HFFc6 (cell line): ENCODE measurements at regions not wholly inside any gene's neighbourhood (a gene's known extent, or its start where the extent isn't known, plus 50 kb on each side); places are given as distances from the start of the nearest gene placed in this dataset.
A peak's percentile ranks its signal among the peaks of the same experiment; 100 is the strongest.

Experiments used
- DNase-seq: peaks from one replicate; pipeline ENCODE4 v3.0.0-alpha.2; 2018
- H3K27ac Mint-ChIP-seq: 2 replicates; pipeline ENCODE4 v1.8.0; 2020; ENCODE audit warnings: mild to moderate bottlenecking, mixed read lengths
- H3K27me3 Mint-ChIP-seq: 2 replicates; pipeline ENCODE4 v1.8.0; 2021; ENCODE audit warnings: mild to moderate bottlenecking, moderate library complexity, mixed read lengths; ENCODE audit not compliant: insufficient read depth
- H3K36me3 Mint-ChIP-seq: 2 replicates; pipeline ENCODE4 v1.8.0; 2021; ENCODE audit warnings: low read depth, mixed read lengths
- H3K4me1 Mint-ChIP-seq: 2 replicates; pipeline ENCODE4 v1.8.0; 2020; ENCODE audit warnings: low read depth, mixed read lengths
- H3K4me3 Mint-ChIP-seq: 2 replicates; pipeline ENCODE4 v1.8.0; 2020; ENCODE audit warnings: mild to moderate bottlenecking, moderate library complexity, mixed read lengths
- H3K9me3 Mint-ChIP-seq: 2 replicates; pipeline ENCODE4 v1.8.0; 2020; ENCODE audit warnings: mild to moderate bottlenecking, mixed read lengths
- TF ChIP-seq, protein P1 (sequence below): fragments of 200-600 bp; sonication (generic); IDR thresholded peaks from 2 replicates; pipeline ENCODE4 v1.5.0; 2021; ENCODE audit warnings: antibody characterized with exemption, mild to moderate bottlenecking

DNA sequence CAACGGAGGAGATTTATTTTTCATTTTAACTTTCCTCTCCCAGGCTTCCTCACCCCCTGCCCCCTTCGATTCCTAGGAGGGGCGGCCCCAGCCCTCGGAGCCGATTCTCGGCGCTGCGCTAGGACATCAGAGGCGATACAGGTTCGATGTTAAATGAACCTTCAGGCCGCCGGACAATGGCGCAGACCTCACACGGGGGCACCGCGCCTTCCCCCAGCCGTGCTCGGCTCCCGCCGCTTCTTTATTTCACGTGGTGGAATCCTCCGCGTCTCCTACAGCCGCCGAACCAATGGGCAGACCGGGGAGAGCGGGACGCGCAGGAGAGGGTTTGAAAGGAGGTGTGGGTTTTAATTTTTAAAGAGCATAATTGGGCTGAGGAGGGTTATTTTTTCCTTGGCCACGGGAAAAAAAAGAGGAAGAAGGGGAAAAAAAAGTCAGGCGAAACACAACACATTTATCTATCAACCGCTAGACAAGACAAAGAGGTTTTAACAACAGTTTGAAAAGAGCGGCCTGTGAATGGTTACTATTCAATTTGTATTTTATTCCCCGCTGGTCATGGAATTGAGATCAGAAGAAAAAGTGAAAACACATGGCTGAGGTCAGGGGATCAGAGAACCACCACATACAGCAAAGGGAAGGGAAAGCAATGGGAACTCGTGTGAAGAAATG, 126.8 kb downstream of the TMEM174 start:
- peaks cover 47% of the 10 kb centered on the region for H3K4me1 Mint-ChIP-seq
- no peak for DNase-seq
- no peaks in the 10 kb centered on the region; the same call in 1 of the 2 replicates for H3K9me3 Mint-ChIP-seq
- H3K36me3 Mint-ChIP-seq = 0 out of 2 replicates have a peak, but pooled peaks cover 5% of the 10 kb centered on the region
- peaks cover 22% of the 10 kb centered on the region for H3K27me3 Mint-ChIP-seq
- no peak overlapping the region for H3K27ac Mint-ChIP-seq
- peak overlapping the region; percentile 81 for H3K4me3 Mint-ChIP-seq
- TF ChIP-seq, protein P1, sequence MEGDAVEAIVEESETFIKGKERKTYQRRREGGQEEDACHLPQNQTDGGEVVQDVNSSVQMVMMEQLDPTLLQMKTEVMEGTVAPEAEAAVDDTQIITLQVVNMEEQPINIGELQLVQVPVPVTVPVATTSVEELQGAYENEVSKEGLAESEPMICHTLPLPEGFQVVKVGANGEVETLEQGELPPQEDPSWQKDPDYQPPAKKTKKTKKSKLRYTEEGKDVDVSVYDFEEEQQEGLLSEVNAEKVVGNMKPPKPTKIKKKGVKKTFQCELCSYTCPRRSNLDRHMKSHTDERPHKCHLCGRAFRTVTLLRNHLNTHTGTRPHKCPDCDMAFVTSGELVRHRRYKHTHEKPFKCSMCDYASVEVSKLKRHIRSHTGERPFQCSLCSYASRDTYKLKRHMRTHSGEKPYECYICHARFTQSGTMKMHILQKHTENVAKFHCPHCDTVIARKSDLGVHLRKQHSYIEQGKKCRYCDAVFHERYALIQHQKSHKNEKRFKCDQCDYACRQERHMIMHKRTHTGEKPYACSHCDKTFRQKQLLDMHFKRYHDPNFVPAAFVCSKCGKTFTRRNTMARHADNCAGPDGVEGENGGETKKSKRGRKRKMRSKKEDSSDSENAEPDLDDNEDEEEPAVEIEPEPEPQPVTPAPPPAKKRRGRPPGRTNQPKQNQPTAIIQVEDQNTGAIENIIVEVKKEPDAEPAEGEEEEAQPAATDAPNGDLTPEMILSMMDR = no peak

DNA sequence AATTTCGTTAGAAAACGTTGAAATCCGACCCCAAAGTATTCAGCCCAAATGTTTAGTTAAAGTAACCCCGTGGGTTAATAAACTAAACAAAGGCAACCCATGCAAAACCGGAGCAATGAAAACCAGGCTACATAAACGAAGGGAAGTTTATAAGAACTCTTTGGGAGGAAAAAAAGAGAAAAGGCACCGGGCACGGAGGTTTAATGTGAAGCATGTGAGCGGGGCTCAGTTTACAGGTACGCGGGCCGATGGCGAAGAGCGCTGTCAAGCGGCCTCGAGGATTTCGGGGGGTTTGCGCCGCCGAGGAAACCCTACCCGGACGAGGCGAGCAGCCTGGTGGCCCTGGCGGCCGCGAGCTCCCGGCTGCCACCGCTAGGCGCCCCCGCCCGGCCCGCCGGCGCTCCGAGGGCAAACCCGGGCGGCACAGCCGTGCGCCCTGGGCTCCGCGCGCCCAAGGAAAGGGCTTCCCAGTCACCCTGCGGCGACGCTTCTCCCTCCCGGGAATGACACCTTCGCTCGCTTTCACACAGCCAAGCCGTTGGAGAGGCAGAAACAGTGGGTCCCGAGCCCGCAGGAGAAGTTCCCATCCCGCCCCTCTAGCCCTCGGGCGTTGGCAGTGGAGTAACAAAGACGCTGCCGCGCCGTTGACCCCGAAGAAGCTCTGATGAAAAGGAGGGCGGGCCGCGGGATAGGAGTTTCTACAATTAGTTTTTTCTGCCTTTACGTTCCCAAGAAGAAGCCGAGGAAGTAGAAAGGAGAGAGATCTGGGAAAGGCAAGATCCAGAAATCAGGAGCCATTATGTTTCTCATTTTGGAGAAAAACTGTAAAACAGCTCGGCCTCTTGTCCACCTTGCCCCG, 126.0 kb downstream of the TMEM174 start:
- Mint-ChIP-seq H3K36me3 (0 out of 2 replicates have a peak, but pooled peaks cover 5% of the 10 kb centered on the region), H3K4me1 (peaks cover 41% of the 10 kb centered on the region), H3K27me3 (peaks cover 27% of the 10 kb centered on the region), H3K27ac (no peak overlapping the region), H3K4me3 (peak overlapping the region; percentile 81), H3K9me3 (no peaks in the 10 kb centered on the region; the same call in 1 of the 2 replicates)
- TF ChIP-seq, protein P1 = peak; percentile 69
- DNase-seq = no peak

GRCh38 chr5:73298251-73298771, 125.3 kb downstream of the TMEM174 start:
- TF ChIP-seq, protein P1 = no peak
- no peaks in the 10 kb centered on the region; the same call in 1 of the 2 replicates for H3K9me3 Mint-ChIP-seq
- H3K4me3 Mint-ChIP-seq = peak overlapping the region; percentile 81
- no peak for DNase-seq
- H3K27me3 Mint-ChIP-seq = peaks cover 28% of the 10 kb centered on the region
- 0 out of 2 replicates have a peak, but pooled peaks cover 5% of the 10 kb centered on the region for H3K36me3 Mint-ChIP-seq
- peaks cover 41% of the 10 kb centered on the region for H3K4me1 Mint-ChIP-seq
- H3K27ac Mint-ChIP-seq = no peak overlapping the region

GRCh38 chr5:73297430-73297829, 124.4 kb downstream of the TMEM174 start:
- peaks cover 25% of the 10 kb centered on the region for H3K27me3 Mint-ChIP-seq

GRCh38 chr5:73296772-73297171, 123.8 kb downstream of the TMEM174 start:
- Mint-ChIP-seq H3K9me3 (no peaks in the 10 kb centered on the region), H3K27me3 (peaks cover 25% of the 10 kb centered on the region), H3K4me1 (peaks cover 41% of the 10 kb centered on the region), H3K4me3 (no peak overlapping the region), H3K27ac (no peak overlapping the region), H3K36me3 (0 out of 2 replicates have a peak, but pooled peaks cover 5% of the 10 kb centered on the region)
- DNase-seq = peak; percentile 64
- TF ChIP-seq, protein P1 = no peak

More at GRCh38 chr5:73297430-73297829, 124.4 kb downstream of the TMEM174 start:
- H3K4me3 Mint-ChIP-seq = no peak overlapping the region
- no peak overlapping the region for H3K27ac Mint-ChIP-seq
- TF ChIP-seq, protein P1 = no peak
- H3K9me3 Mint-ChIP-seq = no peaks in the 10 kb centered on the region
- no peak for DNase-seq
- H3K36me3 Mint-ChIP-seq = 0 out of 2 replicates have a peak, but pooled peaks cover 5% of the 10 kb centered on the region
- H3K4me1 Mint-ChIP-seq = peaks cover 41% of the 10 kb centered on the region
